CD4-positive, alpha-beta memory T cell (primary cell): ENCODE measurements at regions not wholly inside any gene's neighbourhood (a gene's known extent, or its start where the extent isn't known, plus 50 kb on each side); places are given as distances from the start of the nearest gene placed in this dataset.
"Not testable (repeated sequence)": the region's sequence is repeated elsewhere in the genome, so short reads cannot be mapped to it uniquely, and the experiment has no call there.

ENCODE experiments used
- CTCF ChIA-PET: fragments of 350-600 bp; sonication (Branson Sonifier 250); formaldehyde crosslinking; loops from one replicate; lab custom pipeline; 2021; ENCODE audit warnings: inconsistent platforms; ENCODE audit not compliant: partially characterized antibody; lab: Charles Lee
- POLR2A ChIA-PET: fragments of 350-600 bp; sonication (Branson Sonifier 250); formaldehyde crosslinking; loops from one replicate; lab custom pipeline; 2021; ENCODE audit not compliant: partially characterized antibody; lab: Charles Lee
- DNase-seq, 5 donors: peaks; one replicate each; pipeline versions ENCODE4 v3.0.0 to v3.0.0-alpha.2; 2020 to 2022; ENCODE audit warnings: mixed read lengths in 1 of 5
- H3K27ac ChIP-seq: one replicate; pipeline ENCODE4 v1.7.0; 2013; ENCODE audit warnings: low read depth, low read length
- H3K27me3 ChIP-seq: 2 replicates; pipeline ENCODE4 v1.7.0; 2013; ENCODE audit warnings: mild to moderate bottlenecking, low read length, moderate library complexity; ENCODE audit not compliant: insufficient read depth
- H3K36me3 ChIP-seq: 2 replicates; pipeline ENCODE4 v1.7.0; 2013; ENCODE audit warnings: mild to moderate bottlenecking, low read length, moderate library complexity; ENCODE audit not compliant: insufficient read depth
- H3K4me1 ChIP-seq: 2 replicates; pipeline ENCODE4 v1.7.0; 2013; ENCODE audit warnings: mild to moderate bottlenecking, low read length, moderate library complexity; ENCODE audit not compliant: insufficient read depth
- H3K4me3 ChIP-seq, 2 donors: one replicate each; pipeline ENCODE4 v1.7.0; 2013; ENCODE audit warnings: low read length in 2 of 2, mild to moderate bottlenecking in 1 of 2
- H3K9me3 ChIP-seq, 2 donors: one replicate each; pipeline ENCODE4 v1.7.0; 2013; ENCODE audit warnings: low read length in 2 of 2, control low read depth in 1 of 2; ENCODE audit not compliant: control insufficient read depth in 1 of 2
- H3K27ac Mint-ChIP-seq, 7 donors: one replicate each; pipeline ENCODE4 v1.8.0; 2020 to 2021; ENCODE audit warnings: mixed read lengths in 7 of 7, mild to moderate bottlenecking in 6 of 7, inconsistent platforms in 3 of 7, moderate library complexity in 3 of 7
- H3K27me3 Mint-ChIP-seq, 2 donors: one replicate each; pipeline ENCODE4 v1.8.0; 2020 to 2021; ENCODE audit warnings: mixed read lengths in 2 of 2
- H3K36me3 Mint-ChIP-seq, 2 donors: one replicate each; pipeline ENCODE4 v1.8.0; 2020 to 2021; ENCODE audit warnings: mixed read lengths in 2 of 2, inconsistent platforms in 1 of 2, mild to moderate bottlenecking in 1 of 2
- H3K4me1 Mint-ChIP-seq, 4 donors: one replicate each; pipeline ENCODE4 v1.8.0; 2020 to 2021; ENCODE audit warnings: mixed read lengths in 4 of 4, mild to moderate bottlenecking in 1 of 4
- H3K4me3 Mint-ChIP-seq, 8 donors: one replicate each; pipeline ENCODE4 v1.8.0; 2020 to 2021; ENCODE audit warnings: mixed read lengths in 8 of 8, mild to moderate bottlenecking in 7 of 8, moderate library complexity in 6 of 8, inconsistent platforms in 3 of 8
- H3K9me3 Mint-ChIP-seq, 8 donors: one replicate each; pipeline ENCODE4 v1.8.0; 2020 to 2021; ENCODE audit warnings: mixed read lengths in 8 of 8, mild to moderate bottlenecking in 5 of 8, inconsistent platforms in 3 of 8, moderate library complexity in 1 of 8
- intact Hi-C: fragments of 100-400 bp; cut with micrococcal nuclease; formaldehyde crosslinking; loops from one replicate; pipeline ENCODE4 v1.15.1; 2023

DNA sequence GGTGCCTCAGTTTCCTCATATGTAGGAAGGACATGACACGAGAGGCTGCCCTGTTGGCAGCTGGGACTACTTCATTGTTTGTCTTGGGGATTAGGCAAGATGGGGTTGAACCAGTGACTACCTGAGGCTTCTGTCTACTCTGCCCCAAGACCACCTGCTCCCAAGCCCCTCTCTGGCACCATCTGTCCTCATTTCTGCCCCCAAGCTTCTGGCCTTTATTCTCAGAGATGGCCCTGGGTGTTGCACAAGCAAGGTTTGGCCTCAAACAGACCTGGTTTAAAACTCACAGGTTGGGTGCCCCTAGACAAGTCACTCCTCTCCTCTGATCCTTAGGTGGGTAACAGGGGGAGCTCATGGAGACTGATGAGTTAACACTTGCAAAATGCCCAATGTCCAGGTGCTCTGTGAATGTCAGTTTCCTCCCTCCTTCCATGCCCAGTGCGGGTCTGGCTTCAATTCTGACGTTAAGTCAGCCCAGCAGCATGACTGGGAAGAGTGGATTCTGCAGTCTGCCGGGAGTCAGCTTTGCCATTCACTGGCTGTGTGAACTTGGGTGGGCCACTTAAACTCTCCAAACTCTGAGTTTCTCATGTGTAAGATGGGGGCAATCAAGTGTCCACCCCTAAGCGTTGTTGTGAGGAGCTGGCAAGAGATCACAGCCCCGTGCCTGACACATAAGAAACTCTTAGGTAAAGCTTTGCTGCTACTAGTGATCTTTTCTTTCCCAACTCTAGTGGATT, 84.5 kb upstream of the TOX2 start:
- Mint-ChIP-seq H3K36me3 (no peaks in the 10 kb centered on the region), H3K27me3 (peaks cover 2 to 18% of the 10 kb centered on the region in 2 donors), H3K9me3 (peaks cover 0 to 4% (median 0%) of the 10 kb centered on the region in 8 donors), H3K4me1 (no peaks in the 10 kb centered on the region), H3K27ac (no peak overlapping the region), H3K4me3 (no peak overlapping the region)
- no peaks in the 10 kb centered on the region for H3K36me3 ChIP-seq
- DNase-seq: no peak
- H3K27ac ChIP-seq: no peak overlapping the region
- CTCF ChIA-PET: interaction anchor here (1.4 kb wide), 1 partner anchor 10 kb away, joined by 4 read pairs; no protein-coding TSS in a partner anchor
- POLR2A ChIA-PET: no interaction called here
- no peaks in the 10 kb centered on the region for H3K4me1 ChIP-seq
- no peak overlapping the region for H3K4me3 ChIP-seq
- no peaks in the 10 kb centered on the region for H3K27me3 ChIP-seq
- intact Hi-C loops: no loop called here
- H3K9me3 ChIP-seq: no peaks in the 10 kb centered on the region

DNA sequence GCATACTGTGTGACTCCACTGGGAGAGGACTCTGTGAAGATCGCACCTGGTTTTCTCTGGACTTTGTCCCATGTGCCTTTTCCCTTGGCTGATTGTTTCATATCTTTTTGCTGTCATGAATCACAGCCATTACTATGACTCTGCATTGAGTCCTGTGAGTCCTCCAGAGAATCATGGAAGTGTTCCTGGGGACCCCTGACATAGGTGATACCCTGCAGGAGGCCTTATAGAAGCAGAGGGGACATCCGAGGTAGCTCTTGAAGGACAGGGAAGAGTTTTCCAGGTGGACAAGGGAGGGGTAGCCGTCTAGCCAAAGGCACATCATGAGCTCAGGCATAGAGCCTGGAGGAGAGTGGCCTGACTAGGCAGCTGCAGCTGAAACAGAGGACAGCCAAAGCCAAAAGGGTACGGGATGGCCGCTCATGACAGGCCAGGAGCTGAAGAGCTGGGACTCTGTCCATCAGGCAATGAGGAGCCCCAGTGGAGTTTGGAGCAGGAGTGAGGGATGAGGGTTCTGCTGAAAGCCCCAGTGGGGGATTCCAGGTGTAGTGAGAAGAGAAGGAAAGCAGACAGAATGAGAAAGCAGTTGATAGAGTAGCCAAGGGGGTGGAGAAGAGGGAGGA, 86.6 kb upstream of the TOX2 start:
- intact Hi-C loops: no loop called here
- Mint-ChIP-seq H3K9me3 (peaks cover 0 to 4% (median 0%) of the 10 kb centered on the region in 8 donors), H3K4me3 (no peak overlapping the region), H3K27ac (no peak overlapping the region), H3K27me3 (peaks cover 2 to 13% of the 10 kb centered on the region in 2 donors), H3K36me3 (no peaks in the 10 kb centered on the region), H3K4me1 (peaks cover 0 to under 1% (median 0%) of the 10 kb centered on the region in 4 donors)
- no peak overlapping the region for H3K4me3 ChIP-seq
- H3K27me3 ChIP-seq: no peaks in the 10 kb centered on the region
- ChIA-PET POLR2A (no interaction called here), CTCF (no interaction called here)
- H3K27ac ChIP-seq: no peak overlapping the region
- no peaks in the 10 kb centered on the region for H3K9me3 ChIP-seq
- no peak for DNase-seq
- no peaks in the 10 kb centered on the region for H3K4me1 ChIP-seq
- no peaks in the 10 kb centered on the region for H3K36me3 ChIP-seq

DNA sequence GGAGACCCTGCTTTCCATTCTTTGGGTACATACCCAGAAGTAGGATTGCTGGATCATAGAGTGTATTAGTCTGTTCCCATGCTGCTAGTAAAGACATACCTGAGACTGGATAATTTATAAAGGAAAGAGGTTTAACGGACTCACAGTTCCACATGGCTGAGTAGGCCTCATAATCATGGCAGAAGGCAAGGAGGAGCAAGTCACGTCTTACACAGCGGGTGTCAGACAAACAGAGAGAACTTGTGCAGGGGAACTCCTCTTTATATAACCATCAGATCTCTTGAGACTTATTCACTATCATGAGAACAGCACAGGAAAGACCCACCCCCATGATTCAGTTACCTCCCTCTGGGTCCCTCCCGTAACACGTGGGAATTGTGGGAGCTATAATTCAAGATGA, 87.7 kb upstream of the TOX2 start:
- peaks cover 2 to 13% of the 10 kb centered on the region in 2 donors for H3K27me3 Mint-ChIP-seq
- intact Hi-C loops, H3K4me3 Mint-ChIP-seq, CTCF ChIA-PET, H3K4me1 ChIP-seq, H3K9me3 ChIP-seq, H3K27ac Mint-ChIP-seq, H3K36me3 Mint-ChIP-seq, H3K4me1 Mint-ChIP-seq, H3K36me3 ChIP-seq, H3K27me3 ChIP-seq, H3K27ac ChIP-seq, POLR2A ChIA-PET, H3K9me3 Mint-ChIP-seq, H3K4me3 ChIP-seq, DNase-seq: not testable (repeated sequence)

DNA sequence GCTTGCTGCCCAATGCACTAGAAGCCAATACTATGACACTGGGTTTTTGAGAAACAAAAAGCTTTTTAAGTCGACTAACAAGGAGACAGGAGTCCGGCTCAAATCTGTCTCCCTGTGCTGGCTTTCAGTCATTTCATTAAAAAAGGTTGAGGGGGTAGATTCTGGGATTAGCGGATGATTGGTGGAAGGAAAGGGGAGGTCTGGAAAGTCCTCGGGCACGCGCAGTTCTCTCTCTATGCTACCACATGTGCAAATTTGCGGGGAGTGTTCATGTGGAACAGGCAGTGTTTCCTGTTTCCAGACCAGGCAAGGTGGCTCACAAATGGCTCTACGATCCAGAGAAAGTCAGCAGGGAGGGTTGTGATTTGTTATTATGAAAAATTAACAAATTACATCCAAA, 89.1 kb upstream of the TOX2 start:
- H3K4me3 ChIP-seq: no peak overlapping the region
- H3K4me1 ChIP-seq: no peaks in the 10 kb centered on the region
- Mint-ChIP-seq H3K36me3 (no peaks in the 10 kb centered on the region), H3K4me3 (no peak overlapping the region), H3K27me3 (peaks cover 2 to 11% of the 10 kb centered on the region in 2 donors), H3K9me3 (peaks cover 0 to 2% (median 0%) of the 10 kb centered on the region in 8 donors), H3K27ac (no peak overlapping the region), H3K4me1 (peaks cover 0 to 6% (median 3%) of the 10 kb centered on the region in 4 donors)
- POLR2A ChIA-PET: no interaction called here
- CTCF ChIA-PET: no interaction called here
- no peak overlapping the region for H3K27ac ChIP-seq
- H3K27me3 ChIP-seq: no peaks in the 10 kb centered on the region
- no peaks in the 10 kb centered on the region for H3K36me3 ChIP-seq
- intact Hi-C loops: no loop called here
- DNase-seq: no peak
- H3K9me3 ChIP-seq: no peaks in the 10 kb centered on the region

DNA sequence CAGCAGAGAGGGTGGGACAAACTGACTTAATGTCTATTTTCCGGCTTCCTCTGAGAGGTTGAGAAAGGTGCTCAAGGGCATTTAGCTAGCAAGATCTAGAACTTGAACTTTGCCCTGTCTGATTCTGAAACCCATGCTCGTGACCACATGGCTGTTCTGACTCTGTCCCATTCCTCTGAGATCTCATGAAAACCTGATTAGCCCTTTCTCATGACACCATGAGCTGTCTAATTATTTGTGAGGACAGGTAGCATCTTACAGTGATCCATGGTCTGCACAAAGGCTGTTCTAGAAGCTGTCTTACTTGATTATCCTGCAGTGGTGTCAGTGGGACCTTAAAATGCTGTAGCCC, 89.6 kb upstream of the TOX2 start:
- POLR2A ChIA-PET: no interaction called here

DNA sequence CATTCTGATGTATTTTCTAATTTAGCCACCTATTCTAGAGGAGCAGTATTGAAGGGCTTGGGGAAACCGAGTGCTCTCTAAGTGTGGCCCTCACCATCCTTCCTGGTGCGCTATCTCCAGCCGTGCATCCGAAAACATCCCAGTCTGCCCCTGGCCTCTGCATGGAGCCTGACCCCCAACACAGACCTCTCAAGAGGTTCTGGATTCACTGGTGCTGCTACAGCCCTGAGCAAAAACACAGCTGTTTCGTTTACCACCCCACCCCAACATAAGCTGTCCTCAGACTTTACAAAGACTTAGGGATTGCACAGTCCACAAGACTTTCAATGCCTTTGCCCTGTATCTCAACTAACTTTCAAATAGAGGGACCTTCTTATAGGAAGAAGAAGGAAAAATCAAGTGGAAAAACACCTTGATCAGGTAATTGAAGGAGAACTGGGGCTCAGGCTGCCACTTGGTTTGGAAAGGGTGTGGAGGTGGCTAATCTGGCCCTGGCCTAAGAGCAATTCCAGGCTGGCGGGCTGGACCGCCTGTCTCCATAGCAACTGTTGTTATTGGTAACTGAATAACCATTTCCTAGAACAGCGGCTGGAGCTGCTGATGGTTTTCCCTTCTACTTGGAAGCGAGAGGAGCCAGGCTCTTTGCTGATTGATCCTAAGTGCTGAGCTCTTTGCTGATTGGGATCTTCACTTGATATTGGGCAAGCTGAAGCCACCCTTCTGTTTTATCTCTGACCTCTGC, 90.2 kb upstream of the TOX2 start:
- CTCF ChIA-PET: no interaction called here
- no peaks in the 10 kb centered on the region for H3K36me3 Mint-ChIP-seq
- intact Hi-C loops: no loop called here
- H3K4me1 ChIP-seq: no peaks in the 10 kb centered on the region
- H3K36me3 ChIP-seq: no peaks in the 10 kb centered on the region
- POLR2A ChIA-PET: no interaction called here
- no peak overlapping the region for H3K27ac ChIP-seq
- peaks cover 0 to 2% (median 0%) of the 10 kb centered on the region in 8 donors for H3K9me3 Mint-ChIP-seq
- peaks cover 2 to 11% of the 10 kb centered on the region in 2 donors for H3K27me3 Mint-ChIP-seq
- H3K4me3 Mint-ChIP-seq: no peak overlapping the region
- no peak overlapping the region for H3K4me3 ChIP-seq
- no peaks in the 10 kb centered on the region for H3K9me3 ChIP-seq
- H3K4me1 Mint-ChIP-seq: peaks cover 0 to 6% (median 3%) of the 10 kb centered on the region in 4 donors
- H3K27me3 ChIP-seq: no peaks in the 10 kb centered on the region
- DNase-seq: no peak
- H3K27ac Mint-ChIP-seq: no peak overlapping the region

More for the DNA sequence above, 89.6 kb upstream of the TOX2 start:
- Histone ChIP-seq H3K27ac (no peak overlapping the region), H3K27me3 (no peaks in the 10 kb centered on the region), H3K4me3 (no peak overlapping the region), H3K9me3 (no peaks in the 10 kb centered on the region), H3K36me3 (no peaks in the 10 kb centered on the region), H3K4me1 (no peaks in the 10 kb centered on the region)
- Mint-ChIP-seq H3K4me3 (no peak overlapping the region), H3K9me3 (peaks cover 0 to 2% (median 0%) of the 10 kb centered on the region in 8 donors), H3K36me3 (no peaks in the 10 kb centered on the region), H3K27me3 (peaks cover 2 to 11% of the 10 kb centered on the region in 2 donors), H3K4me1 (peaks cover 0 to 6% (median 3%) of the 10 kb centered on the region in 4 donors), H3K27ac (no peak overlapping the region)
- intact Hi-C loops: no loop called here
- CTCF ChIA-PET: no interaction called here
- DNase-seq: no peak

DNA sequence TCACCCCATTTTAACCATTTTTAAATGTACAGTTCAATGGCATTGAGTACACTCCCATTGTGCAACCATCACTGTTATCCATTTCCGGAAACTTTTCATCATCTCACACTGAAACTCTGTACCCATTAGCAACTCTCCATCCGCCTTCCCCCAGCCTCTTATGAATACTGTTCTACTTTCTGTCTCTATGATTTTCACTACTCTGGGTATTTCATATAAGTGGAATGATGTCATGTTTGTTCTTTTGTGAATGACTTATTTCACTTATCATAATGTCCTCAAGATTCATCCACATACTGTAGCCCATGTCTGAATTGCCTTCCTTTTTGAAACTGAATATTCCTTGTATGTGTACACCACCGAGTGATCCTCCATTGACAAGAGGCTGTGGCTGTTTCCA, 92.9 kb upstream of the TOX2 start:
- Mint-ChIP-seq H3K4me3 (no peak overlapping the region), H3K9me3 (peaks cover 0 to 6% (median 0%) of the 10 kb centered on the region in 8 donors), H3K27me3 (peaks cover 0 to 5% of the 10 kb centered on the region in 2 donors), H3K4me1 (peaks cover 0 to 6% (median 3%) of the 10 kb centered on the region in 4 donors), H3K27ac (no peak overlapping the region), H3K36me3 (no peaks in the 10 kb centered on the region)
- H3K36me3 ChIP-seq: no peaks in the 10 kb centered on the region
- no peak overlapping the region for H3K27ac ChIP-seq
- ChIA-PET POLR2A (no interaction called here), CTCF (no interaction called here)
- H3K9me3 ChIP-seq: no peaks in the 10 kb centered on the region
- H3K27me3 ChIP-seq: no peaks in the 10 kb centered on the region
- no peak for DNase-seq
- H3K4me1 ChIP-seq: no peaks in the 10 kb centered on the region
- intact Hi-C loops: no loop called here
- no peak overlapping the region for H3K4me3 ChIP-seq
